ENCODE measurements at regions not wholly inside any gene's neighbourhood (a gene's known extent, or its start where the extent isn't known, plus 50 kb on each side); places are given as distances from the start of the nearest gene placed in this dataset.

- Histone ChIP-seq H3K4me1 (no peaks in the 10 kb centered on the region), H3K9me3 (no peaks in the 10 kb centered on the region), H3K36me3 (no peaks in the 10 kb centered on the region), H3K27me3 (no peaks in the 10 kb centered on the region), H3K27ac (no peak overlapping the region), H3K4me3 (no peak overlapping the region)
- no peak for TF ChIP-seq POLR2A (IDR thresholded peaks at IDR 0.05)
- no peak for TF ChIP-seq CTCF (IDR thresholded peaks at IDR 0.05)
- ATAC-seq (no peak), DNase-seq (no peak)
- intact Hi-C loops (cut with DNase I) = no loop called here
- WGBS (ENCODE audit: insufficient coverage, low coverage, low lambda C conversion rate, missing lambda C conversion rate) = 92% methylated on average over 2 of the region's 3 CpGs
These were observed 208.2 kb downstream of the SNX13 start for GRCh38 chr7:17732083-17732482.

Data from right lobe of liver (tissue), 6 donors.